ENCODE measurements at regions not wholly inside any gene's neighbourhood (a gene's known extent, or its start where the extent isn't known, plus 50 kb on each side); places are given as distances from the start of the nearest gene placed in this dataset.

GRCh38 chr3:106750092-106750491 lies 627.1 kb upstream of the CCDC54 start:
- no peak overlapping the region for H2AFZ ChIP-seq (ENCODE audit: low read length)
- H3K27me3 ChIP-seq (ENCODE audit: insufficient read depth, low read length), result no peaks in the 10 kb centered on the region
- no peak for TF ChIP-seq EZH2 (IDR thresholded peaks at IDR 0.05; ENCODE audit: borderline replicate concordance, low read length)
- no peak for TF ChIP-seq CTCF (IDR thresholded peaks at IDR 0.05; ENCODE audit: low read length)
- no peaks in the 10 kb centered on the region for H3F3A ChIP-seq (ENCODE audit: insufficient read depth, low read length)
- no peaks in the 10 kb centered on the region for H3K36me3 ChIP-seq (ENCODE audit: insufficient read depth, low read length)
- H3K9me3 ChIP-seq (ENCODE audit: low read length), result no peaks in the 10 kb centered on the region
- no peaks in the 10 kb centered on the region for H3K79me2 ChIP-seq (ENCODE audit: insufficient read depth, low read length)
- H3K4me1 ChIP-seq (ENCODE audit: insufficient read depth, low read length, severe bottlenecking), result no peaks in the 10 kb centered on the region
- H3K9me2 ChIP-seq (ENCODE audit: low read depth, low read length), result no peaks in the 10 kb centered on the region
- H3K4me3 ChIP-seq (ENCODE audit: low read depth, low read length, poor library complexity, severe bottlenecking), result no peak overlapping the region
- H4K20me1 ChIP-seq (ENCODE audit: insufficient read depth, low read length), result no peaks in the 10 kb centered on the region
- no peak overlapping the region for H3K27ac ChIP-seq (ENCODE audit: low read depth, low read length, poor library complexity, severe bottlenecking)
- H3K4me2 ChIP-seq (ENCODE audit: low read length), result no peak overlapping the region
- no peak overlapping the region for H3K9ac ChIP-seq (ENCODE audit: low read length)

GRCh38 chr3:106755336-106755735 lies 621.9 kb upstream of the CCDC54 start:
- H3K9me2 ChIP-seq (ENCODE audit: low read depth, low read length), result no peaks in the 10 kb centered on the region
- no peaks in the 10 kb centered on the region for H3K36me3 ChIP-seq (ENCODE audit: insufficient read depth, low read length)
- no peaks in the 10 kb centered on the region for H3K4me1 ChIP-seq (ENCODE audit: insufficient read depth, low read length, severe bottlenecking)
- no peaks in the 10 kb centered on the region for H3K9me3 ChIP-seq (ENCODE audit: low read length)
- H3K4me2 ChIP-seq (ENCODE audit: low read length), result no peak overlapping the region
- H3F3A ChIP-seq (ENCODE audit: insufficient read depth, low read length), result no peaks in the 10 kb centered on the region
- no peak overlapping the region for H3K4me3 ChIP-seq (ENCODE audit: low read depth, low read length, poor library complexity, severe bottlenecking)
- no peaks in the 10 kb centered on the region for H4K20me1 ChIP-seq (ENCODE audit: insufficient read depth, low read length)
- H3K9ac ChIP-seq (ENCODE audit: low read length), result no peak overlapping the region
- no peak overlapping the region for H3K27ac ChIP-seq (ENCODE audit: low read depth, low read length, poor library complexity, severe bottlenecking)
- H3K79me2 ChIP-seq (ENCODE audit: insufficient read depth, low read length), result no peaks in the 10 kb centered on the region
- no peaks in the 10 kb centered on the region for H3K27me3 ChIP-seq (ENCODE audit: insufficient read depth, low read length)
- no peak overlapping the region for H2AFZ ChIP-seq (ENCODE audit: low read length)
- TF ChIP-seq EZH2 (IDR thresholded peaks at IDR 0.05; ENCODE audit: borderline replicate concordance, low read length), result no peak
- no peak for TF ChIP-seq CTCF (IDR thresholded peaks at IDR 0.05; ENCODE audit: low read length)

- no peak for TF ChIP-seq EZH2 (IDR thresholded peaks at IDR 0.05; ENCODE audit: borderline replicate concordance, low read length)
- no peak for TF ChIP-seq CTCF (IDR thresholded peaks at IDR 0.05; ENCODE audit: low read length)
- Histone ChIP-seq H3K4me1 (ENCODE audit: insufficient read depth, low read length, severe bottlenecking) (no peaks in the 10 kb centered on the region), H3K4me3 (ENCODE audit: low read depth, low read length, poor library complexity, severe bottlenecking) (no peak overlapping the region), H3K79me2 (ENCODE audit: insufficient read depth, low read length) (no peaks in the 10 kb centered on the region), H2AFZ (ENCODE audit: low read length) (no peak overlapping the region), H3K36me3 (ENCODE audit: insufficient read depth, low read length) (no peaks in the 10 kb centered on the region), H3K9me2 (ENCODE audit: low read depth, low read length) (no peaks in the 10 kb centered on the region), H3F3A (ENCODE audit: insufficient read depth, low read length) (no peaks in the 10 kb centered on the region), H3K27me3 (ENCODE audit: insufficient read depth, low read length) (no peaks in the 10 kb centered on the region), H3K9me3 (ENCODE audit: low read length) (no peaks in the 10 kb centered on the region), H3K4me2 (ENCODE audit: low read length) (no peak overlapping the region), H4K20me1 (ENCODE audit: insufficient read depth, low read length) (no peaks in the 10 kb centered on the region), H3K27ac (ENCODE audit: low read depth, low read length, poor library complexity, severe bottlenecking) (no peak overlapping the region), H3K9ac (ENCODE audit: low read length) (no peak overlapping the region)
Observed at GRCh38 chr3:106756901-106757300, 620.3 kb upstream of the CCDC54 start.

Data from OCI-LY1 (cell line).